K562 (cell line): ENCODE measurements at regions not wholly inside any gene's neighbourhood (a gene's known extent, or its start where the extent isn't known, plus 50 kb on each side); places are given as distances from the start of the nearest gene placed in this dataset.
A peak's percentile ranks its signal among the peaks of the same experiment; 100 is the strongest.

ENCODE experiments used
- DPF2 ChIP-seq: fragments of 450-650 bp; IDR thresholded peaks from 2 replicates; pipeline ENCODE4 v1.6.1; 2016
- MAFK ChIP-seq: IDR thresholded peaks from 2 replicates; pipeline ENCODE4 v1.6.1; 2011; ENCODE audit warnings: low read length, improper control_type of control experiment
- MTA2 ChIP-seq: fragments of 450-650 bp; IDR thresholded peaks from 2 replicates; pipeline ENCODE4 v1.6.1; 2016; ENCODE audit warnings: low read depth
- NFIX ChIP-seq: fragments of 250-450 bp; sonication (Bioruptor Pico); IDR thresholded peaks from 2 replicates; pipeline ENCODE4 v1.4.0; 2020; ENCODE audit warnings: low read depth, mild to moderate bottlenecking, moderate library complexity
- U2AF2 ChIP-seq: fragments of 200-400 bp; formaldehyde crosslinking; optimal IDR thresholded peaks from 2 replicates; pipeline ENCODE3; 2017; ENCODE audit warnings: low read depth, mild to moderate bottlenecking, low read length
- ZNF644 ChIP-seq: fragments of 200-800 bp; sonication (Bioruptor generic); IDR thresholded peaks from 2 replicates; pipeline ENCODE4 v1.6.1; 2016; ENCODE audit warnings: low read depth, missing genetic modification characterization, missing compliant biosample characterization
- TF ChIP-seq, protein P1 (sequence below), 2 experiments: fragments of 450-650 bp in 1 of 2; sonication (generic) in 1 of 2; formaldehyde crosslinking; conservative IDR thresholded peaks; 2 replicates each; pipeline versions ENCODE4 v1.4.0 to v1.8.1; 2020 to 2022; ENCODE audit warnings: mild to moderate bottlenecking in 1 of 2, missing genetic modification reagents in 1 of 2
- TF ChIP-seq, protein P2 (sequence below): sonication (generic); formaldehyde crosslinking; IDR thresholded peaks from 2 replicates; pipeline ENCODE4 v1.8.1; 2023; ENCODE audit warnings: mild to moderate bottlenecking, missing genetic modification reagents
- TF ChIP-seq, protein P3 (sequence below), 3 experiments: IDR thresholded peaks in 2 of 3; conservative IDR thresholded peaks in 1 of 3; 2 replicates each; pipeline ENCODE4 v1.5.1; 2011 to 2012; ENCODE audit warnings: low read length in 3 of 3, mild to moderate bottlenecking in 3 of 3, control low read depth in 2 of 3, improper control_type of control experiment in 1 of 3, inconsistent platforms in 1 of 3, low read depth in 1 of 3, mixed read lengths in 1 of 3, moderate library complexity in 1 of 3; ENCODE audit not compliant: insufficient read depth in 2 of 3

DNA sequence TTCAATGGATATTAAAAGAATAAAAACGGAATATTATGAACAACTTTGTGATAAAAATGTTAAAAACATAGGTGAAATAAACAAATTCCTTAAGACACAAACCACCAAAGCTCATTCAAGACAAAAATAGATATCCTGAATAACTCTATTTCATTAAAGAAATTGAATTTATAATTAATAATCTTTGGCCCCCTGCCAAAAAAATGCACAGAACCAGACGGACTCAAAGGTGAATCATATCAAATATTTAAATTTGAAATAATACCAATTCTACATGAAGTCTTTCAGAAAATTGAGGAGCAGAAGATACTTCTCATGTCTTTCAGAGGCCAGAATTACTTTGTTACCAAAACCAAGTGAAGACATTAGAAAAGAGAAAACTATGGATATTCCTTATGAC lies 128.3 kb upstream of the KLHL29 start:
- TF ChIP-seq, protein P1, sequence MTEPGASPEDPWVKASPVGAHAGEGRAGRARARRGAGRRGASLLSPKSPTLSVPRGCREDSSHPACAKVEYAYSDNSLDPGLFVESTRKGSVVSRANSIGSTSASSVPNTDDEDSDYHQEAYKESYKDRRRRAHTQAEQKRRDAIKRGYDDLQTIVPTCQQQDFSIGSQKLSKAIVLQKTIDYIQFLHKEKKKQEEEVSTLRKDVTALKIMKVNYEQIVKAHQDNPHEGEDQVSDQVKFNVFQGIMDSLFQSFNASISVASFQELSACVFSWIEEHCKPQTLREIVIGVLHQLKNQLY (CRISPR knock-in tag; conservative IDR thresholded peaks at IDR 0.05), result no peak
- TF ChIP-seq, protein P2, sequence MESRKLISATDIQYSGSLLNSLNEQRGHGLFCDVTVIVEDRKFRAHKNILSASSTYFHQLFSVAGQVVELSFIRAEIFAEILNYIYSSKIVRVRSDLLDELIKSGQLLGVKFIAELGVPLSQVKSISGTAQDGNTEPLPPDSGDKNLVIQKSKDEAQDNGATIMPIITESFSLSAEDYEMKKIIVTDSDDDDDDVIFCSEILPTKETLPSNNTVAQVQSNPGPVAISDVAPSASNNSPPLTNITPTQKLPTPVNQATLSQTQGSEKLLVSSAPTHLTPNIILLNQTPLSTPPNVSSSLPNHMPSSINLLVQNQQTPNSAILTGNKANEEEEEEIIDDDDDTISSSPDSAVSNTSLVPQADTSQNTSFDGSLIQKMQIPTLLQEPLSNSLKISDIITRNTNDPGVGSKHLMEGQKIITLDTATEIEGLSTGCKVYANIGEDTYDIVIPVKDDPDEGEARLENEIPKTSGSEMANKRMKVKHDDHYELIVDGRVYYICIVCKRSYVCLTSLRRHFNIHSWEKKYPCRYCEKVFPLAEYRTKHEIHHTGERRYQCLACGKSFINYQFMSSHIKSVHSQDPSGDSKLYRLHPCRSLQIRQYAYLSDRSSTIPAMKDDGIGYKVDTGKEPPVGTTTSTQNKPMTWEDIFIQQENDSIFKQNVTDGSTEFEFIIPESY (CRISPR knock-in tag), result no peak
- TF ChIP-seq MTA2 (no peak), DPF2 (no peak), MAFK (no peak), ZNF644 (no peak), U2AF2 (no peak), NFIX (CRISPR knock-in tag) (peak; percentile 84)
- TF ChIP-seq, protein P3, sequence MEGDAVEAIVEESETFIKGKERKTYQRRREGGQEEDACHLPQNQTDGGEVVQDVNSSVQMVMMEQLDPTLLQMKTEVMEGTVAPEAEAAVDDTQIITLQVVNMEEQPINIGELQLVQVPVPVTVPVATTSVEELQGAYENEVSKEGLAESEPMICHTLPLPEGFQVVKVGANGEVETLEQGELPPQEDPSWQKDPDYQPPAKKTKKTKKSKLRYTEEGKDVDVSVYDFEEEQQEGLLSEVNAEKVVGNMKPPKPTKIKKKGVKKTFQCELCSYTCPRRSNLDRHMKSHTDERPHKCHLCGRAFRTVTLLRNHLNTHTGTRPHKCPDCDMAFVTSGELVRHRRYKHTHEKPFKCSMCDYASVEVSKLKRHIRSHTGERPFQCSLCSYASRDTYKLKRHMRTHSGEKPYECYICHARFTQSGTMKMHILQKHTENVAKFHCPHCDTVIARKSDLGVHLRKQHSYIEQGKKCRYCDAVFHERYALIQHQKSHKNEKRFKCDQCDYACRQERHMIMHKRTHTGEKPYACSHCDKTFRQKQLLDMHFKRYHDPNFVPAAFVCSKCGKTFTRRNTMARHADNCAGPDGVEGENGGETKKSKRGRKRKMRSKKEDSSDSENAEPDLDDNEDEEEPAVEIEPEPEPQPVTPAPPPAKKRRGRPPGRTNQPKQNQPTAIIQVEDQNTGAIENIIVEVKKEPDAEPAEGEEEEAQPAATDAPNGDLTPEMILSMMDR (IDR thresholded peaks at IDR 0.05 in 2 of 3, conservative IDR thresholded peaks at IDR 0.05 in 1 of 3; ENCODE audit: insufficient read depth in 2 of 3, low read depth in 1 of 3, low read length in 3 of 3), result no peak
